NB4 (cell line): ENCODE measurements at regions not wholly inside any gene's neighbourhood (a gene's known extent, or its start where the extent isn't known, plus 50 kb on each side); places are given as distances from the start of the nearest gene placed in this dataset.

Source experiments
- CTCF ChIP-seq: IDR thresholded peaks from one replicate; pipeline ENCODE4 v1.5.1; 2012; ENCODE audit warnings: low read depth, low read length
- MAX ChIP-seq: IDR thresholded peaks from 2 replicates; pipeline ENCODE4 v1.6.1; 2011; ENCODE audit warnings: low read depth, low read length
- MYC ChIP-seq: IDR thresholded peaks from 2 replicates; pipeline ENCODE4 v1.6.1; 2011; ENCODE audit warnings: low read depth, low read length
- POLR2A ChIP-seq: IDR thresholded peaks from 2 replicates; pipeline ENCODE4 v1.6.1; 2011; ENCODE audit warnings: mild to moderate bottlenecking; ENCODE audit not compliant: insufficient read length; ENCODE audit errors: extremely low read depth

- TF ChIP-seq CTCF (no peak), POLR2A (no peak), MAX (no peak), MYC (no peak)
Observed at GRCh38 chr2:181348107-181348837, 108.9 kb upstream of the ITGA4 start.
